Cardiac fibroblast (primary cell): ENCODE measurements at regions not wholly inside any gene's neighbourhood (a gene's known extent, or its start where the extent isn't known, plus 50 kb on each side); places are given as distances from the start of the nearest gene placed in this dataset.

Experiments used
- DNase-seq, 2 donors: peaks; one replicate each; pipeline versions ENCODE4 v3.0.0 to v3.0.0-alpha.2; 2010; ENCODE audit warnings: low read depth in 2 of 2
- H3K4me3 ChIP-seq, 2 donors: replicated peaks in 1 of 2; 1 replicate in 1 of 2; 2 replicates in 1 of 2; pipeline ENCODE4 v1.5.1; 2011; ENCODE audit warnings: low read depth in 2 of 2, low read length in 2 of 2, mild to moderate bottlenecking in 2 of 2, moderate library complexity in 1 of 2
- TF ChIP-seq, protein P1 (sequence below): IDR thresholded peaks from one replicate; pipeline ENCODE4 v1.5.1; 2011; ENCODE audit warnings: low read depth, mild to moderate bottlenecking, low read length, inconsistent platforms

DNA sequence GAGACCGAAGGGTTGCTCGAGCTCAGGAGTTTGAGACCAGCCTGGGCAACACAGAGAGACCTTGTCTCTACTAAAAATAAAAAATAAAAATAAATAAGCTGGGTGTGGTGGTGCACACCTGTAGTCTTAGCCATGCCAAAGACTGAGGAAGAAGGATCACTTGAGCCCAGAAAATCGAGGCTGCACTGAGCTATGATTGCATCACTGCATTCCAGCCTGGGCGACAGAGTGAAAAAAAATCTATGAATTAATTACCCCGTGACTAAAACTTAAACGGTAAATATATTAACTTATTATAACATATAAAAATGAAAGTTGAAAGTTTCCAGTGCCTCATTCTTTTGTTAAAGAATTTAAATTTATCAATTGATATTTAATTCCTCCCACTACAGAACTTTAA is 273.7 kb downstream of the KLF12 start:
- DNase-seq: no peak

DNA sequence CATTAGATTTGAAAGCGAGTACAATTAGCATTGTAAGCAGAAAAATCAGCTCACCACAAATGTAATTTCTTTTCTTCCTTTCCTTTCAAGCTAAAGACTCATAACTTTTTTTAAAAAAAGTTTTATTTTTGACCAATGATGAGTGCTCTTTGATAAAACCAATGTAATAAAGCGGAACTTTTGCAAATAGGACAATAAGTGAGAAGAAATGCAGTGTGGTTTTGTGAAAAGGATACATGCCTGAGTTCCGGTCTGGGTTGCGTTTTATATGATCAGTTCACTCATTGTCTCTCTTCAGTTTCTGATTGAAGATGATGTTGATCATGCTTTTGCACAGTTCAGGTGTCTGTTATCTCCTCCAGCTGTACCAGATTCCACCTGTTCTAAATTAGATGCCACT is 274.4 kb downstream of the KLF12 start:
- no peak for DNase-seq
- TF ChIP-seq, protein P1, sequence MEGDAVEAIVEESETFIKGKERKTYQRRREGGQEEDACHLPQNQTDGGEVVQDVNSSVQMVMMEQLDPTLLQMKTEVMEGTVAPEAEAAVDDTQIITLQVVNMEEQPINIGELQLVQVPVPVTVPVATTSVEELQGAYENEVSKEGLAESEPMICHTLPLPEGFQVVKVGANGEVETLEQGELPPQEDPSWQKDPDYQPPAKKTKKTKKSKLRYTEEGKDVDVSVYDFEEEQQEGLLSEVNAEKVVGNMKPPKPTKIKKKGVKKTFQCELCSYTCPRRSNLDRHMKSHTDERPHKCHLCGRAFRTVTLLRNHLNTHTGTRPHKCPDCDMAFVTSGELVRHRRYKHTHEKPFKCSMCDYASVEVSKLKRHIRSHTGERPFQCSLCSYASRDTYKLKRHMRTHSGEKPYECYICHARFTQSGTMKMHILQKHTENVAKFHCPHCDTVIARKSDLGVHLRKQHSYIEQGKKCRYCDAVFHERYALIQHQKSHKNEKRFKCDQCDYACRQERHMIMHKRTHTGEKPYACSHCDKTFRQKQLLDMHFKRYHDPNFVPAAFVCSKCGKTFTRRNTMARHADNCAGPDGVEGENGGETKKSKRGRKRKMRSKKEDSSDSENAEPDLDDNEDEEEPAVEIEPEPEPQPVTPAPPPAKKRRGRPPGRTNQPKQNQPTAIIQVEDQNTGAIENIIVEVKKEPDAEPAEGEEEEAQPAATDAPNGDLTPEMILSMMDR: no peak
- no peak overlapping the region for H3K4me3 ChIP-seq

More for the DNA sequence above, 273.7 kb downstream of the KLF12 start:
- no peak overlapping the region for H3K4me3 ChIP-seq
- TF ChIP-seq, protein P1: no peak

DNA sequence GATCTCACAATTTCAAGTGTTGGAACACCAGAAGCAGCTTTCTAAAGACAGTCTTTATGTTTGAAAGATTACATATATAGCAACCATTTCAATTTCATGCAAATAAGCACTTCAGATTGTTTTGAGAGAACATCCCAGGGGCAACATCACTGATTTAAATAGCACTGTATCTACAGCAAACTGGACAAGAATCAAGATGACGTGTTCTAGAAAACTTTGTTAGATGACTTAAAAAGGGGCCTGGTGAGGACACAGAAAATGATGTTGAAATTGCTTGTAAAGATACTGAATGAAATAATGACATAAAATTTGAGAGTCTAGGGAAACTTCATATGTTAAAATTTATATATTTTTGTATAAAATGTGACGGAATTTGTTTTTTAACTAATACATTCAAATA is 277.1 kb downstream of the KLF12 start:
- peak; percentile 43 to 74 for DNase-seq
- TF ChIP-seq, protein P1: no peak
- no peak overlapping the region for H3K4me3 ChIP-seq

DNA sequence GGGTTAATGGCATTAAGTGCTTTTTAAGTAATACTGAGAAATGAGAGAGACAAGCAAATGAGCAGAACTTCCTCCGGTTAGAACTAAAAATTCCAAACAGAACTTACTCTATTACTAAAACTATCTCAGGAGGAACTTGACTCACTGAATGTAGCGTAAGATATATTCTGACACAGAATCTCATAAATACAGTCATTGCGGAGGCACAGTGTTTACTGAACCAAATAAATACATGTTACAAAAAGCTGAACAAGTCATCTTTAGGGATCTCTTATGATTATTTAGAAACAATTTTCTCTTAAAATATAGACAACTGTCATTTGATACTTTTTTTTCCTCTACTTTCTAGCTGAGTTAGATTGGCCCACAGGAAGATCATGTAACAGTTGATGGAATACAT is 283.1 kb downstream of the KLF12 start:
- no peak overlapping the region for H3K4me3 ChIP-seq
- TF ChIP-seq, protein P1: no peak
- peak in 1 of 2 donors; percentile 49 for DNase-seq

DNA sequence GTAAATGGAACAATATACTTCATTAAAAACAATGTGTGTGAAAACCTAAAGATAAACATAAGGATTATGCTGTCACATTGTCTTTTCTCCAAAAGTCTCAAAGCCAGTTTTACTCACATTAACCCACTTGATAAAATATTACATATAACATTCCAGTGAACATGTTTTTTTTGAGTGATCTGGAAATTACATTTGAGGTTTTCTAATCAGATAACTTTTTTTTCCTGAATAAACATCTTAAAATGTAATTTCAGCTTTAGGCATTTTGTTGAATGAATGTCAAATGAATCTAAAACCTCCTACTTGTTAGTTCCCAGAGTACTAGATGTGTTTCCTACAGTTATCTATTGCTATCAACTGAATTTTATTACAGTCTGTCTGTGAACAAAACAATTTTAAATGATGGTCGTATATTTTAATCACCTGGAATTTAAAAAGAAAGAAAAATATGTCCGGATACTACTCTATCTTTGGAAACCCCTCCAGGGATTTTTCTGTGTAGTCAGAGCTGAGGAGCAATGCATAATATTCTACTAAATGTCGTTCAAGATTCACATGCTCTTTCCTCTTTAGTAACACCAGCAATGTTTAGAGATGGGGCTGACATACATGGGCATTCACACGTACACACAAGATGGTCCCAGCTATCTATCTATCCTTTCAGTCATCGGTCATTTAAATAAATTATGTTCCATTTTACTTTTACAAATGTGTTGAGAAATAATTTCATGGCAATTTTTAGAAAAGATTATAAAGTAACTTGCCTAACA is 283.9 kb downstream of the KLF12 start:
- no peak for DNase-seq
- TF ChIP-seq, protein P1: no peak
- no peak overlapping the region for H3K4me3 ChIP-seq

DNA sequence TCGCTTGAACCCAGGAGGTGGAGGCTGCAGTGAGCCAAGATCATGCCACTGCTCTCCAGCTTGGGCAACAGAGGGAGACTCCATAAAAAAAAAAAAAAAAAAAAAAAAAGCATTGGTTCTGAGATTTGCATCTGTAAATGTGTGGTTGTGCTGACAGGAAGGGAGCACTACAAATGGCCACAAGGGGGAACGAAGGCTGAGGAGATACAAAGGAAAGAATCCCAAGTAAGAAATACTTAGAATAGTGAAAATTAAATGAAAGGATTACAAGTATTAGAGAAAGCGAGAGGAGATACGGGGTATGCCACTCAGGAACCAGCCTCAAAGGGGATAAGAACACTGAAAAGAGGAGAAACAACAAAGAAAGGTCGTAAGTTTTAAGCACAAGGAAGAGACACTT is 284.9 kb downstream of the KLF12 start:
- H3K4me3 ChIP-seq: no peak overlapping the region
- DNase-seq: peak; percentile 57 to 67
- TF ChIP-seq, protein P1: peak; percentile 66

DNA sequence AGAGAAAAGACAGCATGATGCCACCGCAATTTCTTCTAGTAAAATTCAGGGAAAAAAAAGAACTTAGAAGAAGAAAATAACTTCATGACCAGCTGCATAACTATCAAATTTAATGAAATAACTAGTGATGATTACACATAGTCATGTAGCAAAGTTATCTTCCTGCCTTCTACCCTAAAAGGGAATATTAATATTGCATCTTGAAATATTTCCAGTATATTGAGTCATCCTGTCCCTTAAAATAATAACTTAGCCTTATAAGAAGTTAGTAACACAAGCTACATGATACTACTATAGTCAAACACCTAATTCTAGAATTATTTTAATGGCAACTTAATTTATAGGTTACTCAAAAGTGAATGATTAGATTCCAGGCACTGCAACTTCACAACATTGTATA is 289.2 kb downstream of the KLF12 start:
- DNase-seq: peak; percentile 33 to 62
- no peak overlapping the region for H3K4me3 ChIP-seq
- TF ChIP-seq, protein P1: no peak
